ENCODE measurements at regions not wholly inside any gene's neighbourhood (a gene's known extent, or its start where the extent isn't known, plus 50 kb on each side); places are given as distances from the start of the nearest gene placed in this dataset.

- Histone ChIP-seq H3K4me2 (ENCODE audit: extremely low read depth, insufficient read depth, low read length) (no peak overlapping the region), H3K9me3 (ENCODE audit: control insufficient read depth, insufficient read depth, low read depth, low read length) (no peaks in the 10 kb centered on the region), H3K4me1 (ENCODE audit: control insufficient read depth, extremely low read depth, insufficient read depth, low read length) (no peaks in the 10 kb centered on the region), H3K4me3 (replicated peaks in 1 of 4; ENCODE audit: control extremely low read depth in 1 of 4, insufficient read depth in 1 of 4, low read depth in 3 of 4, low read length in 4 of 4) (no peak overlapping the region), H2AFZ (ENCODE audit: low read length) (no peak overlapping the region), H4K20me1 (ENCODE audit: control insufficient read depth, extremely low read depth, insufficient read depth, low read length) (no peaks in the 10 kb centered on the region), H3K9ac (ENCODE audit: insufficient read depth, low read length) (no peak overlapping the region), H3K27me3 (ENCODE audit: control insufficient read depth, insufficient read depth, low read length) (no peaks in the 10 kb centered on the region), H3K79me2 (ENCODE audit: control insufficient read depth, insufficient read depth, low read length) (no peaks in the 10 kb centered on the region), H3K27ac (ENCODE audit: insufficient read depth, low read length) (no peak overlapping the region), H3K36me3 (ENCODE audit: control insufficient read depth, insufficient read depth, low read length) (no peaks in the 10 kb centered on the region)
- DNase-seq (ENCODE audit: low read depth in 2 of 2) = peak in 1 of 2 donors; percentile 52
- no peak for TF ChIP-seq EZH2 (IDR thresholded peaks at IDR 0.05; ENCODE audit: low read length, missing control alignments)
- TF ChIP-seq, protein P1, sequence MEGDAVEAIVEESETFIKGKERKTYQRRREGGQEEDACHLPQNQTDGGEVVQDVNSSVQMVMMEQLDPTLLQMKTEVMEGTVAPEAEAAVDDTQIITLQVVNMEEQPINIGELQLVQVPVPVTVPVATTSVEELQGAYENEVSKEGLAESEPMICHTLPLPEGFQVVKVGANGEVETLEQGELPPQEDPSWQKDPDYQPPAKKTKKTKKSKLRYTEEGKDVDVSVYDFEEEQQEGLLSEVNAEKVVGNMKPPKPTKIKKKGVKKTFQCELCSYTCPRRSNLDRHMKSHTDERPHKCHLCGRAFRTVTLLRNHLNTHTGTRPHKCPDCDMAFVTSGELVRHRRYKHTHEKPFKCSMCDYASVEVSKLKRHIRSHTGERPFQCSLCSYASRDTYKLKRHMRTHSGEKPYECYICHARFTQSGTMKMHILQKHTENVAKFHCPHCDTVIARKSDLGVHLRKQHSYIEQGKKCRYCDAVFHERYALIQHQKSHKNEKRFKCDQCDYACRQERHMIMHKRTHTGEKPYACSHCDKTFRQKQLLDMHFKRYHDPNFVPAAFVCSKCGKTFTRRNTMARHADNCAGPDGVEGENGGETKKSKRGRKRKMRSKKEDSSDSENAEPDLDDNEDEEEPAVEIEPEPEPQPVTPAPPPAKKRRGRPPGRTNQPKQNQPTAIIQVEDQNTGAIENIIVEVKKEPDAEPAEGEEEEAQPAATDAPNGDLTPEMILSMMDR (conservative IDR thresholded peaks at IDR 0.05 in 1 of 2, IDR thresholded peaks at IDR 0.05 in 1 of 2; ENCODE audit: low read depth in 1 of 2, low read length in 2 of 2) = no peak
Measured at GRCh38 chr14:54342806-54343205, 54.0 kb upstream of the CDKN3 start.

DNA sequence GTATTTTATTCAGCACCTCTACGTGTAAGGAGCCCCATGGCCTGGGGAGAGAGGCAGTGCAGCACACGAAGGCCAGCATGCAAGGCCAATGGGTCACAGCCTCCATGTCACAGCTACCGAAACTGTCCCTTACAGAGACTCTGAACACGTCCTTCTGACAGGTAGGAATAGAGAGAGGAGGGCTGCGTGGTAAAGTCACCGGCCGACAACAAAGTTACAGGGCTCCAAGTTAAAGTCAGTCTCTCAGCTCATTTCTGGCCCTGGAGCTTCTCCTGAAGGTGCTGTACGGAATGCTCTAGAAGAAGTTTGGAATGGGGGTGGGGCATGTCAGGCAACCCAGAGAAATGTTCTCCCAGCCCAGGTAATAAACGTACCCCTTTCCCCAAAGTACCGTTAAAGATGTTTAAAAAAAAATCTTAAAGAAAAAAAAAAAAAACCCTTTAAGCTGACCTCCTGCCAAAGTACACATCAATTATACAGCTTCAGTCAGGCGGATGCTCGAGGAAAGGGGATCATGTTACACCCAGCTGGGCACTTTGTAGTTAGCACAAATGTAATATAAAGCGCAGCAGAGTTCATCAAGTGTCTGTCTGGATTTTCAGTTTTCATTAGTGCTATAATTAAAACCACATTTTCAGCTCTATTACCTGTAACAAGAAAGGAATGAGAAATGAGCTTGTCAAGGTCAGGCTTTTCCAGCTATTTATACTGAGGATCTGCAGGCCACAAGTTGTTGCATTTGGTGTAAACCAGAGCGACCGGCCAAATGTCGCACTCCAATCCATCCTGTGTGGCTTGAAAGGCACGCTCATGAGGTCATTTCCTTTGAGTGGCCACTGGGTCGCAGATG lies 53.3 kb upstream of the CDKN3 start:
- H3K9me3 ChIP-seq (ENCODE audit: control insufficient read depth, insufficient read depth, low read depth, low read length) = no peaks in the 10 kb centered on the region
- peak; percentile 64 to 88 for DNase-seq (ENCODE audit: low read depth in 2 of 2)
- H4K20me1 ChIP-seq (ENCODE audit: control insufficient read depth, extremely low read depth, insufficient read depth, low read length) = no peaks in the 10 kb centered on the region
- no peak overlapping the region for H3K4me3 ChIP-seq (replicated peaks in 1 of 4; ENCODE audit: control extremely low read depth in 1 of 4, insufficient read depth in 1 of 4, low read depth in 3 of 4, low read length in 4 of 4)
- TF ChIP-seq, protein P1 (conservative IDR thresholded peaks at IDR 0.05 in 1 of 2, IDR thresholded peaks at IDR 0.05 in 1 of 2; ENCODE audit: low read depth in 1 of 2, low read length in 2 of 2) = no peak
- TF ChIP-seq EZH2 (IDR thresholded peaks at IDR 0.05; ENCODE audit: low read length, missing control alignments) = no peak
- no peaks in the 10 kb centered on the region for H3K79me2 ChIP-seq (ENCODE audit: control insufficient read depth, insufficient read depth, low read length)
- no peaks in the 10 kb centered on the region for H3K36me3 ChIP-seq (ENCODE audit: control insufficient read depth, insufficient read depth, low read length)
- H3K4me2 ChIP-seq (ENCODE audit: extremely low read depth, insufficient read depth, low read length) = no peak overlapping the region
- H3K4me1 ChIP-seq (ENCODE audit: control insufficient read depth, extremely low read depth, insufficient read depth, low read length) = no peaks in the 10 kb centered on the region
- H2AFZ ChIP-seq (ENCODE audit: low read length) = no peak overlapping the region
- no peak overlapping the region for H3K9ac ChIP-seq (ENCODE audit: insufficient read depth, low read length)
- no peaks in the 10 kb centered on the region for H3K27me3 ChIP-seq (ENCODE audit: control insufficient read depth, insufficient read depth, low read length)
- H3K27ac ChIP-seq (ENCODE audit: insufficient read depth, low read length) = no peak overlapping the region

- Histone ChIP-seq H3K79me2 (ENCODE audit: control insufficient read depth, insufficient read depth, low read length) (no peaks in the 10 kb centered on the region), H3K4me1 (ENCODE audit: control insufficient read depth, extremely low read depth, insufficient read depth, low read length) (no peaks in the 10 kb centered on the region), H3K4me2 (ENCODE audit: extremely low read depth, insufficient read depth, low read length) (no peak overlapping the region), H3K9me3 (ENCODE audit: control insufficient read depth, insufficient read depth, low read depth, low read length) (no peaks in the 10 kb centered on the region), H3K27ac (ENCODE audit: insufficient read depth, low read length) (no peak overlapping the region), H3K27me3 (ENCODE audit: control insufficient read depth, insufficient read depth, low read length) (no peaks in the 10 kb centered on the region), H2AFZ (ENCODE audit: low read length) (no peak overlapping the region), H3K36me3 (ENCODE audit: control insufficient read depth, insufficient read depth, low read length) (no peaks in the 10 kb centered on the region), H3K4me3 (replicated peaks in 1 of 4; ENCODE audit: control extremely low read depth in 1 of 4, insufficient read depth in 1 of 4, low read depth in 3 of 4, low read length in 4 of 4) (no peak overlapping the region), H4K20me1 (ENCODE audit: control insufficient read depth, extremely low read depth, insufficient read depth, low read length) (no peaks in the 10 kb centered on the region), H3K9ac (ENCODE audit: insufficient read depth, low read length) (no peak overlapping the region)
- no peak for TF ChIP-seq EZH2 (IDR thresholded peaks at IDR 0.05; ENCODE audit: low read length, missing control alignments)
- TF ChIP-seq, protein P1 (conservative IDR thresholded peaks at IDR 0.05 in 1 of 2, IDR thresholded peaks at IDR 0.05 in 1 of 2; ENCODE audit: low read depth in 1 of 2, low read length in 2 of 2) = no peak
- DNase-seq (ENCODE audit: low read depth in 2 of 2) = no peak
Measured at GRCh38 chr14:54344445-54344844, 52.4 kb upstream of the CDKN3 start.
